ENCODE measurements at regions not wholly inside any gene's neighbourhood (a gene's known extent, or its start where the extent isn't known, plus 50 kb on each side); places are given as distances from the start of the nearest gene placed in this dataset.

DNA sequence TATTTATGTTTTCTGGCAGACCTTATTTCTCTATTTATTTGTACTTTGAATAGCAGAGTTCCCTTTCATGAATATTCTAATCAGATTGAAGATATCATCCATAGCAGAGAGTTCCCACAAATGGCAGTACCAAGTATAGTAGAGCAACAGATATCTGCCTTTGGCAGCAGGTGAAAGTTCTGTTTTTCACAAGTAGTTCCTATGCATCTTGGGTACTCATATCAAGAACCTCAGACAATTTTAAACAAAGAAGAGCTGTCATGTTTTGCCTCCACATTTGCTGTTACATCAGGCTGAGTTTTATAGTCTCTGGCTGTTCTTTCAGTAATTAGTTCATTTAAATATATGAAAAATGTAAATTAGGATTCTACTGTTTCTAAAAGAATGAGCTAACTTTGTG is 252.0 kb downstream of the KCNC2 start:
- peaks cover 1% of the 10 kb centered on the region for H3K27me3 Mint-ChIP-seq (ENCODE audit: unreplicated experiment)
- no peaks in the 10 kb centered on the region for H3K36me3 Mint-ChIP-seq (ENCODE audit: low read depth, unreplicated experiment)
- no peak overlapping the region for H3K27ac Mint-ChIP-seq (ENCODE audit: unreplicated experiment)
- TF ChIP-seq, protein P1, sequence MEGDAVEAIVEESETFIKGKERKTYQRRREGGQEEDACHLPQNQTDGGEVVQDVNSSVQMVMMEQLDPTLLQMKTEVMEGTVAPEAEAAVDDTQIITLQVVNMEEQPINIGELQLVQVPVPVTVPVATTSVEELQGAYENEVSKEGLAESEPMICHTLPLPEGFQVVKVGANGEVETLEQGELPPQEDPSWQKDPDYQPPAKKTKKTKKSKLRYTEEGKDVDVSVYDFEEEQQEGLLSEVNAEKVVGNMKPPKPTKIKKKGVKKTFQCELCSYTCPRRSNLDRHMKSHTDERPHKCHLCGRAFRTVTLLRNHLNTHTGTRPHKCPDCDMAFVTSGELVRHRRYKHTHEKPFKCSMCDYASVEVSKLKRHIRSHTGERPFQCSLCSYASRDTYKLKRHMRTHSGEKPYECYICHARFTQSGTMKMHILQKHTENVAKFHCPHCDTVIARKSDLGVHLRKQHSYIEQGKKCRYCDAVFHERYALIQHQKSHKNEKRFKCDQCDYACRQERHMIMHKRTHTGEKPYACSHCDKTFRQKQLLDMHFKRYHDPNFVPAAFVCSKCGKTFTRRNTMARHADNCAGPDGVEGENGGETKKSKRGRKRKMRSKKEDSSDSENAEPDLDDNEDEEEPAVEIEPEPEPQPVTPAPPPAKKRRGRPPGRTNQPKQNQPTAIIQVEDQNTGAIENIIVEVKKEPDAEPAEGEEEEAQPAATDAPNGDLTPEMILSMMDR (IDR thresholded peaks at IDR 0.05; ENCODE audit: unreplicated experiment), result no peak
- no peaks in the 10 kb centered on the region for H3K4me1 Mint-ChIP-seq (ENCODE audit: unreplicated experiment)
- no peaks in the 10 kb centered on the region for H3K9me3 Mint-ChIP-seq (ENCODE audit: unreplicated experiment)
- H3K4me3 Mint-ChIP-seq (ENCODE audit: unreplicated experiment), result no peak overlapping the region
- DNase-seq (ENCODE audit: low spot score), result no peak

DNA sequence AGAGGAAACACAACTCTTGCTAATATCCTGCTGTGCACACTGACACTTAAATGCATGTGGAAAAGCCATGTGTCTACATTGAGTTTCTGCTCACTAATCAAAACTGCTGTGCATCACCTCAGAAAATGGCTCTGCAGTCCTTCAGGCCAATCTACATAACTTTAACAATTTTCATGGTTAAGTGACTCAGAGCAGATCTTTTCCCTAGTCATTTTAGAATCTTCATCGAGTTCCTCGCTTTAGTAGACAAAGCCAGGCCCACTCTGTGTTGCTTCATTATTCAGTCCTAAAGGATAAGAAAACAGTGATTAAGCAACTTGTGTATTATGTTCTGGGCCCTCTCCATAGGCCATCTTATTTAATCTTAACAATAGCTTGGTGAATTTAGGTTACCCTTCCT is 250.0 kb downstream of the KCNC2 start:
- no peaks in the 10 kb centered on the region for H3K36me3 Mint-ChIP-seq (ENCODE audit: low read depth, unreplicated experiment)
- no peak for DNase-seq (ENCODE audit: low spot score)
- TF ChIP-seq, protein P1 (IDR thresholded peaks at IDR 0.05; ENCODE audit: unreplicated experiment), result no peak
- no peak overlapping the region for H3K4me3 Mint-ChIP-seq (ENCODE audit: unreplicated experiment)
- H3K9me3 Mint-ChIP-seq (ENCODE audit: unreplicated experiment), result no peaks in the 10 kb centered on the region
- H3K27ac Mint-ChIP-seq (ENCODE audit: unreplicated experiment), result no peak overlapping the region
- no peaks in the 10 kb centered on the region for H3K4me1 Mint-ChIP-seq (ENCODE audit: unreplicated experiment)
- peaks cover 1% of the 10 kb centered on the region for H3K27me3 Mint-ChIP-seq (ENCODE audit: unreplicated experiment)

DNA sequence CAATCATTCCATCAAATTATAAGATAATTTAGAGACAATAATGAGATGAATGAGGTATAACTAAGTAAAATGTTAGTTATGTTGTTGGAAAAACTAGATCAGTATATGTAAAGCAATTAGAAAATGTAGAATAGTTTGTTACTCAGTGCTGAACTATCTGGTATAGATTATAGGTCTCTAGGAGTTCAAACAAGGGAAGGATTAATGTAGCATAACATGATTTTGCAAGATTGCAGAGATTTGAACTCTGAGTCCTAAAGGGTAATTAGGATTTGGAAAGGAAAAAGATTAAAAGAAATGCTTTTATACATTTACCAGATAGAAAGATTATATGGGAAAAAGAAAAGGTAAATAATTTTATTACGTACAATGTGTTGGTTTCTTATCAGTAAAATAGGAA is 246.3 kb downstream of the KCNC2 start:
- Mint-ChIP-seq H3K27ac (ENCODE audit: unreplicated experiment) (no peak overlapping the region), H3K4me1 (ENCODE audit: unreplicated experiment) (no peaks in the 10 kb centered on the region), H3K36me3 (ENCODE audit: low read depth, unreplicated experiment) (no peaks in the 10 kb centered on the region), H3K4me3 (ENCODE audit: unreplicated experiment) (no peak overlapping the region), H3K9me3 (ENCODE audit: unreplicated experiment) (no peaks in the 10 kb centered on the region), H3K27me3 (ENCODE audit: unreplicated experiment) (no peaks in the 10 kb centered on the region)
- no peak for DNase-seq (ENCODE audit: low spot score)
- TF ChIP-seq, protein P1 (IDR thresholded peaks at IDR 0.05; ENCODE audit: unreplicated experiment), result no peak

DNA sequence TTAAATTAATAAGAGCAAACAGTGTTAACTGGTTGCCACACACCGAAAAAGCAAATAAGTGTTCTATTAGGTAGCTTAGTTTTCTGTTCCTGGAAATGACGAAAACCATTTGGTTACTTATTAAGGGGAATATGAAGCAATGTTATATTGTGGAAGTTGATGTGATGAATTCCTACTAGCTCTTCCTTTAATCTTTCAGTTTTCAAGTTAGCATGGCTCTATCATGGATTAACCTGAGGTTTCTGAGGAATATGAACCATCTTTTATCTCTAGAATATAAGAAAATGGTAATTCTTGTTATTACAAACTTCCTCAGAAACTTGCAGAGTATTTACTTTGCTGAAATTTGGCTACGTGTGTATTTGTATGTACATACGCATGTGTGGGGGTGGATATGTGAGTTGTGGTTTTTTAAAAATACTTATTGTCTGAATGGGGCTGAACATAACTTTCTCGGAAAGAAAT is 245.7 kb downstream of the KCNC2 start:
- H3K27ac Mint-ChIP-seq (ENCODE audit: unreplicated experiment), result no peak overlapping the region
- H3K36me3 Mint-ChIP-seq (ENCODE audit: low read depth, unreplicated experiment), result no peaks in the 10 kb centered on the region
- H3K27me3 Mint-ChIP-seq (ENCODE audit: unreplicated experiment), result no peaks in the 10 kb centered on the region
- H3K4me1 Mint-ChIP-seq (ENCODE audit: unreplicated experiment), result no peaks in the 10 kb centered on the region
- no peak overlapping the region for H3K4me3 Mint-ChIP-seq (ENCODE audit: unreplicated experiment)
- TF ChIP-seq, protein P1 (IDR thresholded peaks at IDR 0.05; ENCODE audit: unreplicated experiment), result no peak
- no peaks in the 10 kb centered on the region for H3K9me3 Mint-ChIP-seq (ENCODE audit: unreplicated experiment)
- DNase-seq (ENCODE audit: low spot score), result no peak

DNA sequence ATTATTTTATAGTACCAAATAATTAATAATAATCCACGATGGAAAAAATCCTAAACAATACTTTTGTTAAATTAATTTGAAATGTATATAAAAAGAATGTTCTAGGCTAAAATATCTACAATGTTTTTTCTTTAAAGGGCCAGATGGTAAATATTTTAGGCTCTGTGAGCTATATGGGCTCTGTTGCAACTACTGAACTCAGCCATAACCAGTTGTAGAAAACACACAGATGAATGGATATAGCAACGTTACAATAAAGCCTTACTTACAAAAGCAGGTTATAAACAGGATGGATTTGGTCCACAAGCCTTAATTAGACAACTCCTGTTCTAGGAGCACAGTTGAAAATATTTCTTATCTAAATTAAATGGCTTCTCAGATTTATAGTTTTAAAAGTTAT is 245.2 kb downstream of the KCNC2 start:
- no peaks in the 10 kb centered on the region for H3K9me3 Mint-ChIP-seq (ENCODE audit: unreplicated experiment)
- H3K4me1 Mint-ChIP-seq (ENCODE audit: unreplicated experiment), result no peaks in the 10 kb centered on the region
- DNase-seq (ENCODE audit: low spot score), result no peak
- H3K4me3 Mint-ChIP-seq (ENCODE audit: unreplicated experiment), result no peak overlapping the region
- H3K27me3 Mint-ChIP-seq (ENCODE audit: unreplicated experiment), result no peaks in the 10 kb centered on the region
- no peak overlapping the region for H3K27ac Mint-ChIP-seq (ENCODE audit: unreplicated experiment)
- no peaks in the 10 kb centered on the region for H3K36me3 Mint-ChIP-seq (ENCODE audit: low read depth, unreplicated experiment)
- TF ChIP-seq, protein P1 (IDR thresholded peaks at IDR 0.05; ENCODE audit: unreplicated experiment), result no peak
